NCI-H2029 treated with DMSO at 0.1 percent for 48 hours (cell line): ENCODE measurements at regions not wholly inside any gene's neighbourhood (a gene's known extent, or its start where the extent isn't known, plus 50 kb on each side); places are given as distances from the start of the nearest gene placed in this dataset.
A peak's percentile ranks its signal among the peaks of the same experiment; 100 is the strongest.

ENCODE experiments used
- DNase-seq: peaks from one replicate; lab custom pipeline; 2025; lab: John Stamatoyannopoulos, UW

DNA sequence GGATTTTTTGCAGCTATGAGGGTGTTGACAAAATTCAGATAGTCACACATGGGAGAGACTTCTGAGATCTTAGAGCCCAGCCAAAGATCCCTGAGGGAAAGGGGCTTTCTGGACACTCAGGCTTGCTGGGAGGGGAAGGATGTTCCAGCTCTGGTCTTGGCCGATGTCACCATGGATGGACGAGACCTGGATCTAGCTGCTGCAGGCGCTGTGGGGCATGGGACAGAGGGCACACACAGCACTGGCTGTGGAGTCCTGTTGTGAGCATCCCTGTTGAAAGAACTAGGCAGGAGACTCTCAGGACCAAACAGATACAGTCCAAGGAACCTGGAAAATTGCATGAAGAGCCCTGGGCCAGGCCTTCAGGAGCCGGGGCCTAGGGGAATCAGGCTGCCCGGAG lies 80.1 kb upstream of the SDK2 start:
- no peak for DNase-seq

DNA sequence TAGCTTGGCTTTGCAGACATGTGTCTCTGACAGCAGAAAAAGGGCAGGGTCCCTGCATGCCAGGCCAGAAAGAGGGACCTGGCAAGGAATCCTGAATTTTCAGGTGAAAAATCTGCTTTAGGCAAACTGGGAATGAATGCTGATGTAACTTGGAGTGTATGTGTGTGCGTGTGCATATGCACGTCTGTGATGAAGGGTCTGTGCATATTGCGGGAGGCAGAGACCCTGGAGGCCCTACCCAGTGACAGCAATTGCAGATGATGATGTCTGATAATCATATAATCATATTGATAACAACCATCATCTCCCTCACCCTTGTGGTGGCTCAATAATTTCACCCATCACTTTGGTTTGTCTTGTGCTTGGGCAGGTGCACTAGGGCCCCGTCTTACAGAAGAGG lies 80.7 kb upstream of the SDK2 start:
- no peak for DNase-seq

DNA sequence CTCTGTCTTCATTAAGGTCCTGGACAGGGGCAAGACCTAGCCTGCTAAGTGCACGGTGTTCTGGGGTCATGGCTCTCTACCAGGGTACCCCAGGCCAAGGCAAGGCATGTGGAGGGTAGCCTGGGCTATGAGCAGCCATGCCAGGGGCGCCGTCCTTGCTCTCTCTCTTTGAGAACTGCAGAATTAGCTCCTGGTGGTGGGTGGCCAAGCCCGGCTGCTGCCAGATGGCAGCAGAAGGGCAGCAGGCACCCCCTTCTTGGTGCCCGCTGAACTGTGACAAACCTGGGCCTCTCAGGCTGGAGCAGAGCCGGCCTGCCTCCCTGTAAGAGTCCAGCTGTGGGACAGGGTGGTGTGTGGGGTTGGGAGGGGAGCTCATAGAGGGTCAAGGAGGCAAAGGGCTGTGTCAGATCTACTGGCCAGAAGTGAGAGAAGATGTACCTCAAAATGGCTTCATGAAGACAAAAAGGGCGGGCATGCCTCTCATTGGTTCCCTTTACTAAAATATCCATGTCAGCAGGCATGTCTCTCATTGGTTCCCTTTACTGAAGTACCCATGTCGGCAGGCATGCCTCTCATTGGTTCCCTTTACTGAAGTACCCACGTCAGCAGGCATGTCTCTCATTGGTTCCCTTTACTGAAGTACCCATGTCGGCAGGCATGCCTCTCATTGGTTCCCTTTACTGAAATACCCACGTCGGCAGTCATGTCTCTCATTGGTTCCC lies 81.7 kb upstream of the SDK2 start:
- DNase-seq, result no peak

DNA sequence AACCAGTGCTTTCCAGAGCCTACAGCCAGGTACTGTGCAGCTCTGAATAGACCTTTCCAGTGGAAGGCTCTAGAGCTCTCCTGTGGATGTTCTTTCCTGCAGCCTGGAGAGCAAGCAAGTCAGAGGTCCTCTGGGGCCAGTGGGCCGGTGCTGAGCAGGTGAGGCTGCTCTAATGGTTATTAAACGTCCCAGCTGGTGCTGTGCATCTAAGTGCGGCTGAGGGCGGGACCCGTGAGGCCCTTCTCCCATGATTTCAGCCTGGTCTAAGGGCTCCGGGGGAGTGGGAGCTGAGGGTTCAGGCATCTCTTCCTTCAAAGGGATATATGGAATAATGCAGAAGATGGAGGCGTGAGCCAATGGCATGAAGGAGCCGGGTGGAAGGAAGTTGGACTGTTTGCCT lies 83.7 kb upstream of the SDK2 start:
- DNase-seq, result no peak

DNA sequence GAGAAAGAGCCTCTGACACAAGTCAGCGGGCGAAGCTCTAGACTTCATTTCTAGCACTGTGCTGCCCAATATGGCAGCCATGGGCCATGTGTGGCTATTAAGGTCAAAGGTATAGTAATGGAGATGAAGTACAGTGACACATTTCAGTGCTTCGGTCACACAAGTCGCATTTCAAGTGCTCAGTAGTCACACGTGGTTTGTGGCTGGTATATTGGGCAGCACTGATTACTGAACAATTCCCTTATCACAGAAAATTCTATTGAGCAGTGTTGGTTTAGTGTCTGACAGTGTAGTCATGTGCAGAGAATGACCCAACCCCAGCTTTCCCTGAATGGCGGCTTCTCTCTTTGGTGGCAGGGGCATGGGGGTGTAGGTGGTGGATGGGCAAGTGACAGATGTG lies 84.9 kb upstream of the SDK2 start:
- no peak for DNase-seq

DNA sequence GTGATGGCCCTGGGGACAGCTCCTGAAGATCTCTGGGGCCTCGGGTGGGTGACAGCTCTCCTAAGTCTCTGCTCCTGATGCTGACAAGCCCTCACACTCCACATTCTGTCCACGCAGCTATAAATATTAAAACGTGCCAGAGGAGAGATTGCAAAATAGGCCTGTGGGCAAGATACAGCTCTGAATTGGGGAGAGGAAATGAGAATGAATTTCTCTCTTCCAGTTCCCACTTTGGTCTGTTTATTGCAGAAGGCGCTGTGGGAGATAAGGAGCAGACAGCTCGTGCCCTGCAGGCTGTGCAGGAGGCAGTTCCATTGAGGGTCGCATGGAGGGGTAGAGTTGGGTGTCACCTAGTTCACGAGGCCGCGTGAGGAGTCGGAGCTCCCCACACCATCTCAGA lies 87.5 kb upstream of the SDK2 start:
- DNase-seq, result no peak

DNA sequence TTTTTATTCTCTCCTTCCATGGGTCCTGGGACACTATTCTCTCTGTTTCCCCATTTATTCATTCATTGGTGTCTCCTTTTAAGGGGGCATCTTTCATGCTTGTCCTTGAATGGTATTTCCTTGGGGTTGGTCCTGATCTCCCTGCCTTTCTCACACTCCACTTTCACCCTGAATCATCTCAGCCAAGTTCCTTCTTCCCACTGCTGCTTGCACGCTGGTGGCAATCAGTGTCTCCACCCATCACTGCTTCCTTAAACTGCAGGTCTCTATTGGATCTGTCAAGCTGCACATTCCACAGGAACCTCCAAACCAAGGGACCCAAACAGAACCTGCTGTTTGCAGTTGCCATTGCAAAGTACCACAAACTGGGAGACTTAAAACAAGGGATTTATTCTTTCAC lies 89.3 kb upstream of the SDK2 start:
- no peak for DNase-seq

DNA sequence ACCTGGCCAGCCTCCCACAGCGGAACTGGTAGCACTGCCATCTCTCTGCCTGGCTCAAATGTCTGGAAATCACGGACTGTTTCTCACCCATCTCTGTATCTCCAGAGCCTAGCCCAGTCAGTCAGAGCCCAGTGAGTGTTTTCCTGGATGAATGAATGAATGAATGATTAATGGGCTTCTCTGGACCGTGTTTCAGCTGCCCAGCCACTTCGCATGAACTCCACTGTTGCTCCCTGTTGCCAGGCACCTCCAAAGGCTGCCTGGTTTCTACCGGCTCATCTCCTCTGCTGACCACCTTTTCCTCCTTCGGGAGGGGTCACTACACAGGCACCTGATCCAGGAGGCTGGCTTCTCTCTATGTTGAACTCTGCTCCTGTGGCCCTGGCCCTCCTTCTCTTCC lies 91.0 kb upstream of the SDK2 start:
- DNase-seq, result no peak

DNA sequence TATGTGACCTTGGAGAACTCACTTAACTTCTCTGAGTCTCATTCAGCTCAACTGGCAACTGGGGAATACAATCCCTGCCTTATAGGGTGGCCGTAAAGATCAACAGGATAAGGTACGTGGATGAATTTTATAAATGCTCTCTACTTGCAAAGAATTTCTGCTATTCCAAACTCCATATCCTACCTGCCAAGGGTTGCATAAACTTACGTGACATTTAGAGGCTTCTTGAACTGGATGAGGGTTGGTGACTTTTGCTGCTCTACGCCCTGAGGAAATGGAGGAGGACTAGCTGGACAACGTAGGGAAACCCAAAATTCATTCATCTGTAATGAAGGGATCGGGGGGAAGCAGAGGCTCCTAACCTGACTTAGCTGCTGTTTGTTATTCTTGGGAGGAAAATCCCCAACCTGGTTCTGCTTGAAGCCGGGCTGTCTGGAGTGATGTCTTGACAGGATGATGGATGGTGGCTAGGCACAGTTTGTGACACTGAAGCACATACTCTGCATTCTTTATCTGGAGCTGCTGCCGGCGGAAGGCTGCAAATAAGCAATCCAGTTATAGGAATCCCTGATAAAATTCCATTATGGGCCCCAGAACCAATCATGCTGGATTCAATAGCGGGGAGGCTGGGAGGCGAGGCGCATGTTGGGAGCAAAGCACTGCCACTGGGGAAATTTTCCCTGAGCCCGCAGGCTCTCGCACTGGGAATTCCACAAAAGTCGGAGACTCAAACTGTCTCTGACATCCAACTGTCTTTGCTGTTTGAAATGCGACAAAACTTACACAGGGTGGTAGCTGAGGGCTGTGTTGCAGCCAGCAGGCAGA lies 94.7 kb upstream of the SDK2 start:
- no peak for DNase-seq

DNA sequence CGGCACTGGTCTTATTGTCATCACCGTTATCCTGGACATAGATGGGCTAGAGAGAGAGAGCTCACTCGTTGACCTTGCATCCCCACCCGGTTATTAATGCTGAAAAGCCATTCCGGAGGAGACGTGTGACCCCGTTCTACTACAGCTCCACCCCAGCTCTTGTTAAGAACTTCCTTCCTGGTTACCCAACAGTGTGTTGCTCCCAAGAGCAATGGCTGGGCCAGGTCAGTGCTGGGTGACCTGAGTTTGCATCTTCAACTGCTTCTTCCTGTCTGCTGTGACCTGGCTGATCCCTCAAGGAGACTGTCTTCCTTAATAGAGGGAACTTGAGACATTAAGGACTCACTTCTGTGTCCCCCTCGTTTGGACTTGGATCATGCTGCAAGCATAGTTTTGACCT lies 96.1 kb upstream of the SDK2 start:
- no peak for DNase-seq

DNA sequence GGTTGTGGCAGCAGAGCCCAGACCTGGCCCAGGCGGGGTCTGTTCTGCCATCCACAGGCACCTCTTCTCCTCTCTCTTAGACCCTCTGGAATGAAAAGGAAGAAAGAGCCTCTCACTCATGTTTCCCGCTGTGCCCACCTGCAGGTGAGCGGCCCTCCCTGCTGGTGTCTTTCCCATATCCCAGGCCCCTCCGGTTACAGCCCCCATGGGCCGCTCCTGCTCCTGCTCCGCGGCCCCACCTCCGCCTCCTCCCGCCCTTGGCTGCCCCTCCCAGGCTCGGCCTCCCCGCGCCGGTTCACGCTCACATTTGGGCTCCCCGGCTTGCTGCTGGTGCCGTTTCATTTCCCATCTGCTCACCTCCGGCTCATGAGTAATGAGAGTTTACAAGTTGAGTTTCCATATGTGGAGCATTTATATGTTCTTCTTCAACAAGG lies 98.7 kb upstream of the SDK2 start:
- DNase-seq, result no peak

DNA sequence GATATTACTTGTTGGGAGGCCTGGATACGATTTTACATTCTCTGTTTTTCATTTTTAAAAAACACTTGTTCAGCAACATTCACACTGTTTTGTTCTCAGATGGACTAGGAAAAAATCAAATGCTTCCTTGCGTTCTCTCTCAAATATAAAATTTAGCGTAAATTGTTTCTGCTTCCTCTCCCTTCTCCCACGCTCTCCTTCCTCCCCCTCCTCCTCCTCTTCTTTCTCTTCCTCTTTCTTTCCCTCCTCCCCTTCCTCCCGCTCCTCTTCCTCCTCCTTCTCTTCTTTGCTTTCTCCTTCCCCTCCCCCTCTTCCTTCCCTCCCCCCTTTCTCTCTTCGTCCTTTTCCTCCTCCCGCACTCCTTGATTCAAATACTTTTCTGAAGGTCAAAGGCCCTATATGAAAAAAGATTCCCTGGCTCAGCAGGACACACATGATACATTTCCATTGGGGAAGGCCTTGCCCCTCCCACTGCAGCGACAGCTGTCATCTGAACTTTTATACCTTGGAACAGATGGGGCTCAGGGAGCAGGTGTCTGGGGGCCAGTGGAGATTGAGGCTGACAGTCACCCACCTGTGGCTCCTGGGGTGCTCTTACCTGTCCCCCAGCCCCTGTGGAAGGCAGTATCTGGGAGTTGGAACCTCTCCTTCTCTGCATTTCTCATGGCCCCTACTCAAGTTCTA lies 99.4 kb upstream of the SDK2 start:
- no peak for DNase-seq

DNA sequence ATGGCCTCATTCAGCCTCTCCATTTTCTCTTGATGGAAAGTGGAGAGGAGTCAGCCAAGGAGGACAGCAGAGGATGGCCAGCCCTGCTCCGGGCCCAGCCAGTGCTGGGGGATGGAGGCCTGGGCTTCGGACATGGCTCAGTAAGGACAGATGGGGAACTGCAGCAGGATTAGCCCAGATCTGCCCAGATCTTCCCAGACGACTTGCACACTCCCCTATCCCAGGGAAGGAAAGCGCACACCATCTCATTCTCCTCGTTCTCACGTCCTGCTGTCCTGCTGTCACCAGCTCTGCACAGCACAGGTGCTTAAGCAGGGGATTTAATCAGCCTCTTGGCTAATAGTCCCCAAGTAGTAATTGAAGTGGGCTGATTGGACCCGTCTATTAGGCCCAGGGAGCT lies 100.2 kb upstream of the SDK2 start:
- DNase-seq, result no peak

DNA sequence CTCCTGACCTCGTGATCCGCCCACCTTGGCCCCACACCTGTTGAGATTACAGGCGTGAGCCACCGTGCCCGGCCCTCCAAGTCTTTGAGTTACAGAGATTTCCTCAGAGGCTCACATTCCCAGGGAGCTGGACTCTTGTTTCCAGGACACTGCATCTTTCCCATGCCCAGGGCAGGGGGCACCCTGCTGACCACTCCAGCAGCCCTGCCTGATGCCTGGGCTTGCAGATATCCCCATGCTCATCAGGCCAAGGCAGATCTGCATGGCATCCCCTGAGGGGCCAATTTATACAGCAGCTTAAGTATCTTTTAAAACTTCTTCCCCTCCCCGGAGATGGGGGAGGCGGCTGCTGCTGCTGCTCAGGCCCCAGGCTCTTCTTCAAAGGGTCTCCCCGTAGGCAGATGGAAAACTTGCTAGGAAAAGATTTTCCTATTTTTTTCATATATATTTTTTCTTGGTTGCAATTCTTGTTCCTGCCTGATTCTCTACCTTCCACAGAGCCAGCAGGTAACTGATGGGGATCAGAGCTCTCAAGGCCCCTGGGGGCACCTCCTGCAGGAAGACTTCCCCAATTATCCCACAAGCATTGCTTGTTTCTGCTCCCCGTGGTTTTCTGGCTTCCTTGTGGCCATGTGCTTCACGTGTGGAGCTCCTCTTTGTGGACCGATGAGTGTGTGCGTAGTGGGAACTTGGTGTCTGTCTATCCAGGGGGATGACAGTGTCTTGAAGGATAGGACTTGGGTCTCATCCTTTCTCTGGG lies 102.2 kb upstream of the SDK2 start:
- DNase-seq, result no peak

DNA sequence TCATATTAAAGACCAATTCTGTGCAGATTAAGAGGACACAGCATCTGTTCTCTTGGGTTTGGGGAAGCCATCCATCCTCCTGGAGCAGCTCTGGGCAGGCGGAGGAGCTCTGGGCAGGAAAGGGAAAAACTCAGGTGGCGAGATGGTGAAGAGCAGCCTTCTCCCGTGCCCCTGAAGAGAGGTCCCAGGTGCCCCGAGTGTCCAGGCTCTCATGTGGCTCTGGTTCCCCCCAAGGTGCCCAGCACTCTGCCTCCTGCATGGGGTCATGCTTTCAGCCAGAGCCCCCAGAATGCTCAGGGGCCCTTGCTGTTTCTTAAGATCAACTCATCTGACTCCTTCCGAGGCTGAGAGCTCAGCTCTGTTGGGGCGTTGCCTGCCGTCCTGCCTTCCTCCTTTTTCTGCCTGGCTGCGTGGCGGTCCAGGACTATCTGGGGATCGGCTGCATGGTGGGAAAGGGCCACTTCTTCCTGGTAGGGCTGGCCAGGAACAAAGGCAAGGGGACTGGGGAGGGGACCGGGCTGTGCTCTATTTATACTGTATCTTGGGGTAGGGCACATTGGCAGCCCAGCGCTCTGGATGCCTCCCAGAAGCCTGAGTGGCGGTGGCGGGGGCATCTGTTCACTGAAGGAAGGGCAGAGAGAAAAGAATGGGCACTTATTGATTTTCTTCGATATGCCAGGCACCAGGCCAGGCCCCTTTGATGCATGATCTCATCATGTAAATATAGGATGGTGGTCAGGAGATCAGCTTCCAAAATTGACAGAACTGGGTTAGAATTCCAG lies 103.2 kb upstream of the SDK2 start:
- peak; percentile 84 for DNase-seq

DNA sequence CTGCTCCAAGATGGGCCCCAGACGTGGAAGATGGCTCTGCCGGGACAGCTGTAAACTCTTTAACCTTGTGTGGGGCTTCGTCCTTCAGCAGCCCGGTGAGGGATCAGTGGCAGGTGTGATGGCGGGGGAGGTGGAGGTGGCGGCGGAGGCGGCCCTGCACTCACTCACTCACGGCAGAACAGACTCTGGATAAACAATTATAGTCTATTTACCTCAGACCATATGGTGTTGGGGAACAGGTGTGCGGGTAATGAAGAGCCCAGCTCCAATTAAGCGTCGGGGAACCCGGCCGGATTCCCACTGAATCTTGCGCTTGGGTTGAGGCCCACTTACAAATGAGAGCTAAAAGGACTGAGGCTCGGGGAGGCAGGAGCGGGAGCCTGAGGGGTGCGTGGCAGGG lies 104.3 kb upstream of the SDK2 start:
- peak; percentile 38 for DNase-seq

DNA sequence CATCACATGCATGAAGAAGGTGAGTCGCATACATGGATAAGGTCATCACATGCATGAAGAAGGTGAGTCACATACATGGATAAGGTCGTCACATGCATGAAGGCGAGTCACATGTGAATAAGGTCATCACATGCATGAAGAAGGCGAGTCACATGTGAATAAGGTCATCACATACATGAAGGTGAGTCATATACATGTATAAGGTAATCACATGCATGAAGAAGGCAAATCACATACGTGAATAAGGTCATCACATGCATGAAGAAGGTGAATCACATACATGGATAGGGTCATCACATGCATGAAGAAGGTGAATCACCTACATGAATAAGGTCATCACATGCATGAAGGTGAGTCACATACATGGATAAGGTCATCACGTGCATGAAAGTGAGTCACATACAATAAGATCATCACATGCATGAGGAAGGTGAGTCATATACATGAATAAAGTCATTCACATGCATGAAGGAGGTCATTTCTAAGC lies 105.1 kb upstream of the SDK2 start:
- DNase-seq, result no peak

DNA sequence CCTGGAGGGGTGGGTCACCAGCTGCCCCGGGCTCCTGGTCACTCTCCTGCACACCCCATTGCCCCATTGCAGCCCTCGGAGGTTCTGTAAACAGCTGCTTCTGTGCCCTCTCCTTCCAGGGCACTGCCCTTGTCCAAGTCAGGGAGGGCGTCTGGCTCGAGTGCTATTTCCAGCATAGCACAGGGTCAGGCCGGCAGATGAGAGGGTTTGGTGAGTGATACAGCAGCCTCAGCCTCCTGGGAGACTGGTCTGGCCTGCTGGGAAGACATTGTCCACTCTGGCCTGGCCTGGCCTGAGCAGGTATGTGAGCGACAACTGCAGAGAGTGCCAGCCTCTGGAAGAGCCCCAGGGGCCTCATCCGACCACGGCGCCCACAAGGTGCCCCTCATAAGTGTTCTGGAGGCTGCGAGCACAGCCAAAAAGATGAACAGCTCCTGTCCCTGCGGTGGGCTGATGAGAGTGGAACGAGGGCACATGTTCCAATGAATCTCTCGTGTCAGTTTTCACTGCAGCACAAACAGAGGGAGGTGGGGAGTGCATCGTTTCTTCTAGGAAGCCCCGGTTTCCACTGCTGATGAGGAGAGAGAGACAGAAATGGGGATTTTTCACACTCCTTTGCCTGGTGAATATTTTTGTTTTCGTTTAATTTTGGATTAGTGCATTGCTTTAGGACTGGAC lies 105.8 kb upstream of the SDK2 start:
- DNase-seq, result no peak

DNA sequence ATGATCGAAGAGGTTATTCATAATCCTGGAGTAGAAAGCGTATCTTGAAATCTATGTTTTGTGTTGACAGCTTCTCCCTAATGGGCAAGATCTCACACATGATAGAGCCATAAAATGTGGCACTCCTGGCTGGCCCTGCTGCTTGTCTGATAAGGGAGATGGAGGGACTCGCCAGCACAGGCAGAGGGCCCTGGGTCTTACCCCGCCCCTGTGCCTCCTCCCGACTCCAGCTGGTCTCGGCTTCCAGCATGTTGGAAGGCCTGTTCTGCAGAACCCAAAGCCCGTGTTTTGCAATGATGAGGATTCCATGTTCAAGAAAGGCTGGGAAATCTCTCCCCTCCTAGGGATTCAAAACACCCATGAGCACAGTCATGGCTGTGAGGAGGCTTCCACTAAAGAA lies 106.7 kb upstream of the SDK2 start:
- no peak for DNase-seq

DNA sequence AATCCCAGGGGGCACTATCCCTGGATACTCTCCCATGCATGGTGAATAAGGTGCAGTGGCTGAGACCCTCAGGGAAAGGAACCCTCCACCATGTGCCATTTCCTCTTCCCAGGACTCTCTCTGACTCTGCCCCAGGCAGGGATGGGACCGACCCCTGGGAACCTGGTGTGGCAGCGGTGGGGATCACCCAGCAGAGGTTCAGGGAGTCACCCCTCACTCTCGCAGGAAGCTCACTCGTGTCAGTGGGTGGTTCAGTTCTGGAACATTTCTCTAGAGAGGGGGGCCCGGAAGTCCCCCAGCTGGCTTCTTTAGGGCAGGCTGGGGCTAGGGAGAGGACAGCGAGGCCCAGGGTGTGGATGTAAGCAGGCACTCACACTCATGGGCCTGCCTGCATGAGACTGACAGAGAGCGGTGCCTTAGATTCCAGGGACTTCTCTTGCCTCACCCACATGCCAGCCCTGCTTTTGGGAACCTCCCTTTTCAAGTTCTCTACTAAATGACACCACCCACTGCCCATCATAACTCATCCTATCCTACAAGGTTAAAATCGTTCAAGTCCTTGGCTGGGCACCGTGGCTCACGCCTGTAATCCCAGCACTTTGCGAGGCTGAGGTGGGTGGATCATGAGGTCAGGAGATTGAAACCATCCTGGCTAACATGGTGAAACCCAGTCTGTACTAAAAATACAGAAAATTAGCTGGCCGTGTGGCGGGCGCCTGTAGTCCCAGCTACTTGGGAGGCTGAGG lies 109.7 kb upstream of the SDK2 start:
- DNase-seq, result no peak
